Esophagus mucosa (tissue), 1 donor: ENCODE measurements at regions not wholly inside any gene's neighbourhood (a gene's known extent, or its start where the extent isn't known, plus 50 kb on each side); places are given as distances from the start of the nearest gene placed in this dataset.
"Not testable (repeated sequence)": the region's sequence is repeated elsewhere in the genome, so short reads cannot be mapped to it uniquely, and the experiment has no call there.

Experiments
- ATAC-seq: fragments of 200-7000 bp; cut with Tn5 transposase; one replicate; pipeline ENCODE4 v1.9.1; 2020
- donor health status: DM: yes; HTN: yes; CAD: no.

GRCh38 chr6:147441751-147442150 is 66.7 kb upstream of the SAMD5 start:
- ATAC-seq = peak; percentile 79

GRCh38 chr6:147447835-147448611 is 60.5 kb upstream of the SAMD5 start:
- ATAC-seq = peak; percentile 77

GRCh38 chr6:147448775-147449174 is 59.7 kb upstream of the SAMD5 start:
- ATAC-seq = no peak

GRCh38 chr6:147449405-147450161 is 58.9 kb upstream of the SAMD5 start:
- ATAC-seq = no peak

- no peak for ATAC-seq
These were observed 55.1 kb upstream of the SAMD5 start for GRCh38 chr6:147453361-147453760.

- not testable (repeated sequence) for ATAC-seq
These were observed 53.6 kb upstream of the SAMD5 start for GRCh38 chr6:147454862-147455261.
